Dendritic cell treated with granulocyte-macrophage colony-stimulating factor and Interleukin-4, amounts not matched to agents 40 ng/mL and 50 ng/mL, for 4 days (primary cell): ENCODE measurements at regions not wholly inside any gene's neighbourhood (a gene's known extent, or its start where the extent isn't known, plus 50 kb on each side); places are given as distances from the start of the nearest gene placed in this dataset.

Experiments used
- H3K27ac Mint-ChIP-seq: one replicate; pipeline ENCODE4 v1.8.0; 2022; ENCODE audit warnings: mild to moderate bottlenecking, mixed read lengths
- H3K27me3 Mint-ChIP-seq: one replicate; pipeline ENCODE4 v1.8.0; 2022; ENCODE audit warnings: mild to moderate bottlenecking, mixed read lengths
- H3K36me3 Mint-ChIP-seq: one replicate; pipeline ENCODE4 v1.8.0; 2022; ENCODE audit warnings: low read depth, mixed read lengths
- H3K4me1 Mint-ChIP-seq: one replicate; pipeline ENCODE4 v1.8.0; 2022; ENCODE audit warnings: low read depth, mixed read lengths
- H3K4me3 Mint-ChIP-seq: one replicate; pipeline ENCODE4 v1.8.0; 2022; ENCODE audit warnings: mild to moderate bottlenecking, moderate library complexity, mixed read lengths
- H3K9me3 Mint-ChIP-seq: one replicate; pipeline ENCODE4 v1.8.0; 2022; ENCODE audit warnings: mixed read lengths
- intact Hi-C: fragments of 100-400 bp; cut with micrococcal nuclease; formaldehyde crosslinking; loops from one replicate; pipeline ENCODE4 v1.15.0; 2022

DNA sequence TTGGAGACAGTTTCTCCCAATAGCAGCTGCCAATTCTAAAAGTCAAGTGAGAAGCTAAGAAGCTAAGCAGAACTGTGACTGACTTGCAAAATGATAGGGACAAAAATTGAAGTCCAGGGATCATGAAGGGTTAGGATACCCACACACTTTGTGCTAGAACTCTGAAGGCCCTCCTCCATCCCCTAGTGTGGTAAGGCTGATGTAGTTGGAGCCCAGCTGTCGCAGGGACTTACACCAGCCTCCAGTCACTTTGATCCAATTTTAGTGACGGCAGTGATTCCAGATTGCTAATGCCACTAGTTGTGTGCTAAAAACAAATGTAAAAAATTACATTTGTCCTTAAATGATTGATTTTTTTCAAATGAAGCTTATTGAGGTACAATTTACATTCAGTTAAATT lies 742.7 kb upstream of the ZNF608 start:
- H3K27ac Mint-ChIP-seq: no peak overlapping the region
- H3K27me3 Mint-ChIP-seq: no peaks in the 10 kb centered on the region
- no peaks in the 10 kb centered on the region for H3K36me3 Mint-ChIP-seq
- H3K9me3 Mint-ChIP-seq: no peaks in the 10 kb centered on the region
- intact Hi-C loops: no loop called here
- no peak overlapping the region for H3K4me3 Mint-ChIP-seq
- no peaks in the 10 kb centered on the region for H3K4me1 Mint-ChIP-seq

GRCh38 chr5:125491986-125492492 lies 745.6 kb upstream of the ZNF608 start:
- intact Hi-C loops: no loop called here
- no peak overlapping the region for H3K4me3 Mint-ChIP-seq
- no peaks in the 10 kb centered on the region for H3K9me3 Mint-ChIP-seq
- H3K27me3 Mint-ChIP-seq: no peaks in the 10 kb centered on the region
- H3K27ac Mint-ChIP-seq: no peak overlapping the region
- H3K36me3 Mint-ChIP-seq: no peaks in the 10 kb centered on the region
- no peaks in the 10 kb centered on the region for H3K4me1 Mint-ChIP-seq

DNA sequence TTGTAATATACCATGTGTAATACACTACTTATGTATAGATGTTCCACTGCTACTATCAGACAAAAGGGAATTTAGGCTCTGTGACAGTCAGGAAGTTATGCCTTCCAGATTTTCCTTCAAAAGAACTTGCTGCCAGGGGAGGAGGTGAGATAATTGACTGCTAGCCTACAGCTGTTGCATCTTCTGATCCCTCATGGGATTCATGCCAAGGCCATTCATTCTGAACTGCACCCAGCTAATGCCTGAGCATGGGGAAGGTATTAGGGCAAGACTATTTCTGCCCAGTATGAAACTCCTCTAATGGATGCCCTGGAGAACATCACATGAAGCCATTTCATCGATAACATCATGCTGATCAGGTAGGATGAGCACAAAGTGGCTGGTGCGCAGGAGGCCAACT lies 746.5 kb upstream of the ZNF608 start:
- no peaks in the 10 kb centered on the region for H3K36me3 Mint-ChIP-seq

GRCh38 chr5:125496393-125496792 lies 750.0 kb upstream of the ZNF608 start:
- Mint-ChIP-seq H3K4me1 (no peaks in the 10 kb centered on the region), H3K27me3 (no peaks in the 10 kb centered on the region), H3K4me3 (no peak overlapping the region), H3K9me3 (no peaks in the 10 kb centered on the region), H3K36me3 (no peaks in the 10 kb centered on the region), H3K27ac (no peak overlapping the region)
- intact Hi-C loops: no loop called here

More for the DNA sequence above, 746.5 kb upstream of the ZNF608 start:
- intact Hi-C loops: no loop called here
- Mint-ChIP-seq H3K4me1 (no peaks in the 10 kb centered on the region), H3K4me3 (no peak overlapping the region), H3K27me3 (no peaks in the 10 kb centered on the region), H3K27ac (no peak overlapping the region), H3K9me3 (no peaks in the 10 kb centered on the region)

DNA sequence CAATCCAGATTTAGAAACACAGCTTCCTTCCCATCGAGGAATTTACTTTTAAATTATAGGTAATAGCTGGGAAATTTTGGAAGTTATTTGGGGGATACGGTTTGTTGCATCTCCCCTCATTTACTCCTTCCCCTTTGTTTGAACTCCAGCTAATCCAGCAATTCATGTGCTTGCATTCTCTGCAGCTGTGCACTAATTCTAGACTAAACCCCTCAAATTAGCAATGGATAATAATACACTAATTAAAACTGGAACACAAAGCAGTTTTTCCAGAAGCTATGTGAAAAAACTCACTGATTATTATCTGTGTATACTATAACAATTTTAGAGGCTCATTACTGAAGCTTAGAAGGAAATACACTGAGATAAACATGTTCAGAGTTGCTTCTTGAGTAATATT lies 751.2 kb upstream of the ZNF608 start:
- H3K27me3 Mint-ChIP-seq: no peaks in the 10 kb centered on the region
- no peaks in the 10 kb centered on the region for H3K4me1 Mint-ChIP-seq
- H3K27ac Mint-ChIP-seq: no peak overlapping the region
- intact Hi-C loops: no loop called here
- no peaks in the 10 kb centered on the region for H3K9me3 Mint-ChIP-seq
- no peak overlapping the region for H3K4me3 Mint-ChIP-seq
- no peaks in the 10 kb centered on the region for H3K36me3 Mint-ChIP-seq

GRCh38 chr5:125499636-125500332 lies 753.3 kb upstream of the ZNF608 start:
- Mint-ChIP-seq H3K27me3 (no peaks in the 10 kb centered on the region), H3K36me3 (no peaks in the 10 kb centered on the region), H3K4me3 (no peak overlapping the region), H3K9me3 (no peaks in the 10 kb centered on the region), H3K27ac (no peak overlapping the region), H3K4me1 (no peaks in the 10 kb centered on the region)
- intact Hi-C loops: no loop called here

GRCh38 chr5:125501396-125501795 lies 755.0 kb upstream of the ZNF608 start:
- Mint-ChIP-seq H3K36me3 (no peaks in the 10 kb centered on the region), H3K4me3 (no peak overlapping the region), H3K27ac (no peak overlapping the region), H3K4me1 (no peaks in the 10 kb centered on the region), H3K27me3 (no peaks in the 10 kb centered on the region), H3K9me3 (no peaks in the 10 kb centered on the region)
- intact Hi-C loops: no loop called here

DNA sequence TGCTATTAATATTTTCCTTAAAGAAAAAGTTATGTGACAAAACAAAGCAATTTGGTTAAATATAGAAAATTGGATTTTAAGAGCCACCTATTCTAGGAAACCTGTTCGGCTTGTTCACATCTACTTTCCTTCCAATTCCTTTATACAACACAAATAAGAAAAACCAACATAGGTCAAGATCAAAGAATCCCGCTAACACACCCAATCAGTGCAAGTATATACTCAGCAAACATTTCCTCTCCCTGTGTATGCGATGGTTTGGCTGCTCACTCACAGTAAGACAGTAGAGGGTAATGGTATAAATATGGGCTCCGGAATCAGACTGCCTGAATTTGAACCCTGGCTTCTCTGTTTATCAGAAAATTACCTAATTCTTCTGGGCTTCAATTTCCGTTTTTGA lies 757.5 kb upstream of the ZNF608 start:
- H3K9me3 Mint-ChIP-seq: no peaks in the 10 kb centered on the region
- no peak overlapping the region for H3K4me3 Mint-ChIP-seq
- H3K4me1 Mint-ChIP-seq: no peaks in the 10 kb centered on the region
- H3K27ac Mint-ChIP-seq: no peak overlapping the region
- H3K27me3 Mint-ChIP-seq: no peaks in the 10 kb centered on the region
- H3K36me3 Mint-ChIP-seq: no peaks in the 10 kb centered on the region
- intact Hi-C loops: no loop called here

DNA sequence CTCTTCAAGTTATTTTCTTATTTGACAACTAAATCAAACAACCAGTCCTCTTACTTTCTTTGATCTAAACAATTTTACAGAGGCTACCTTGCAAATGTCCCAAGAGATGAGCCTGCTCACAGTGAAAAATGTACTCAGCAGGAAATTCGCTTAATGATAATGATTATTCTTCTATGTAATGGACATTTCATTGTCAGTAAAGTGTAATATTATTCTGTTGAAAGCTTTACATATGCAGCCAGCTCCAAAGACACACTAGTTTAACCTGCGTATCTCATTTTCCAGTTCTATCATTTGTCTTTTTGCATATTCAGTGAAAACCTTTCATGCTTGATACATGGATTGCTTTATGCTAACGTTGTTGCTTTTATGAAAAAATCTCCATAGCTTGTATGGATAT lies 758.7 kb upstream of the ZNF608 start:
- Mint-ChIP-seq H3K9me3 (no peaks in the 10 kb centered on the region), H3K27me3 (no peaks in the 10 kb centered on the region), H3K4me3 (no peak overlapping the region), H3K27ac (no peak overlapping the region), H3K36me3 (no peaks in the 10 kb centered on the region), H3K4me1 (no peaks in the 10 kb centered on the region)
- intact Hi-C loops: no loop called here

DNA sequence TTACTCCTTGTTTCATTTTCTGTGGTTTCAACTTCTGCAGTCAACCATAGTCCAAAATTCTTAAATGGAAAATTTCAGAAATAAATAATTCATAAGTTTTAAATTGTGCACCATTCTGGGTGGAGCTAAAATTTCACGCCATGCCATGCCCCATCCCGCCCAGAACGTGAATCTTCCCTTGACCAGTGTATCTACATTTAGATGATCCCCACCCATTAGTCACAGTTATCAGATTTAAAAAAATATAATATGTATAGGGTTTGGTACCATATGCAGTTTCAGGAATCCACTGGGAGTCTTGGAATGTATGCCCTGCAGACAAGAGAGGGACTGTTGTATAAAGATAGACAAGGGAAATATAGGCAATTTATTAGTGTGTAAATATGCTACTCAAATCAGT lies 759.7 kb upstream of the ZNF608 start:
- intact Hi-C loops: no loop called here

DNA sequence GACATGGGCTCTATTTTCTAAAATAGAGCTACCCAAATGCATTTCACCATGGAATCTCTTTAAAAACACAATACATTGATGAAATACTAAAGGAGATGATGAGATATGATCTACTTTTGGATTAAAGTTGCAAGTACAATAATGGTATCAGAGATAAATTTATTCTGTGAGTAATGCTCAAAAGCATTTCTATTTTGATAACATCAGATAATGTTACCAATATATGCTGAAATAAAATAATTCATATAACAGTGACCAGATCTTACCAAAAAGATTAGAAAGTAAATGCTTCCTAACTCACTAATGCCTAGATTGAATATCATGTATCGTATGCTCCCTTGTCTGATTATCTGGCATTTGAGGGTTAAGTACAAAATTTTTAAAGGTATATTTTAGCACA lies 761.8 kb upstream of the ZNF608 start:
- intact Hi-C loops: no loop called here
- Mint-ChIP-seq H3K4me1 (no peaks in the 10 kb centered on the region), H3K27me3 (no peaks in the 10 kb centered on the region), H3K36me3 (no peaks in the 10 kb centered on the region), H3K9me3 (no peaks in the 10 kb centered on the region), H3K4me3 (no peak overlapping the region), H3K27ac (no peak overlapping the region)

More for the DNA sequence above, 759.7 kb upstream of the ZNF608 start:
- Mint-ChIP-seq H3K4me3 (no peak overlapping the region), H3K36me3 (no peaks in the 10 kb centered on the region), H3K27ac (no peak overlapping the region), H3K27me3 (no peaks in the 10 kb centered on the region), H3K4me1 (no peaks in the 10 kb centered on the region), H3K9me3 (no peaks in the 10 kb centered on the region)

DNA sequence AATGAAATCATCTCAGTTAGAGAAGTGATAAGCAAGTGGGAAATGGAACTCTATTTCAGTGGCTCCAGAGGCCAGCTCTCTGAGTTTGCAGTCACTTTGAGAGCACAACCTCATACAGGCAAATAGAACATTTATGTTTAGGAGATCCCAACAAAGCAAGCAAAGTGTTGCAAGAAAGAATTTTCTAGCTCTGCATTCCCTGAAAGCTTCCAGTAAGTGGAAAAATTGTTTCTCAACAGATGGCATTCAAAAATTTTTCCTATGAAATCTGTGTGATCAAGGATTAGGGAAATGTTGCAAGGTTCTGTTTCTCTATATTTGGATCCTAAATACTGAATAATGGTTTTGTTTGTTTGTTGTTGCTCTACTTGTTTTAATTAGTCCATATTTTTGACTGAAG lies 764.2 kb upstream of the ZNF608 start:
- Mint-ChIP-seq H3K4me3 (no peak overlapping the region), H3K27ac (no peak overlapping the region), H3K36me3 (no peaks in the 10 kb centered on the region), H3K9me3 (no peaks in the 10 kb centered on the region), H3K27me3 (no peaks in the 10 kb centered on the region), H3K4me1 (no peaks in the 10 kb centered on the region)
- intact Hi-C loops: no loop called here

DNA sequence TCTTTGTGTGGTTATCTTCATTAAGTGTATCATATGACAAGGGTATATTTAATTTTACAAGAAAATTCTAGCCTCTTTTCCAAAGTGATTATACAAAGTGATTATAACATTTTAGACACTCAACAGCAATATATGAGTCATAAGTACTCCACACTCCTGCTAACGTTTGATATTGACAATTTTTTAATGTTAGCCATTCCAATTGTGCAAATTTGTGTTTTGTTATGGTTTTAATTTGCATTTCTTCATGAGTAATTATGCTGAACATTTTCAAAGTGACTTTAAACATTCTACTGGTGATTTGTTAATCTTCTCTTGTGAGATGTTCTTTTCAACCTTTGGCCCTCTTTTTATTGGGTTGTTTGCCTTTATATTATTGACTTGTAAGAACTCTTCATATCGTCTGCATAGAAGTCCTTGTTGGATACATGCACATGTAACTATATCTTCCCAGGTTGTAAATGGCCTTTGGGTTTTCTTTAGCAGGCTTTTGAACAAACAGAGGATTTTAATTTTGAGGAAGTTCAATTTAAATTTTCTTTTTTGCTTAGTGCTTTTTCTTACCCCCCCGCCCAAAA lies 771.6 kb upstream of the ZNF608 start:
- Mint-ChIP-seq H3K4me3 (no peak overlapping the region), H3K4me1 (no peaks in the 10 kb centered on the region), H3K36me3 (no peaks in the 10 kb centered on the region), H3K27me3 (no peaks in the 10 kb centered on the region), H3K27ac (no peak overlapping the region), H3K9me3 (no peaks in the 10 kb centered on the region)
- intact Hi-C loops: no loop called here

GRCh38 chr5:125521289-125521688 lies 774.9 kb upstream of the ZNF608 start:
- H3K27ac Mint-ChIP-seq: no peak overlapping the region
- H3K27me3 Mint-ChIP-seq: no peaks in the 10 kb centered on the region
- no peaks in the 10 kb centered on the region for H3K36me3 Mint-ChIP-seq
- no peaks in the 10 kb centered on the region for H3K9me3 Mint-ChIP-seq
- intact Hi-C loops: no loop called here
- no peaks in the 10 kb centered on the region for H3K4me1 Mint-ChIP-seq
- H3K4me3 Mint-ChIP-seq: no peak overlapping the region

- intact Hi-C loops: no loop called here
- no peaks in the 10 kb centered on the region for H3K36me3 Mint-ChIP-seq
Observed at GRCh38 chr5:125525356-125525755, 778.9 kb upstream of the ZNF608 start.

More at GRCh38 chr5:125525356-125525755, 778.9 kb upstream of the ZNF608 start:
- Mint-ChIP-seq H3K9me3 (no peaks in the 10 kb centered on the region), H3K27me3 (no peaks in the 10 kb centered on the region), H3K4me3 (no peak overlapping the region), H3K27ac (no peak overlapping the region), H3K4me1 (no peaks in the 10 kb centered on the region)
